C1 segment of cervical spinal cord (tissue), 14 donors: ENCODE measurements at regions not wholly inside any gene's neighbourhood (a gene's known extent, or its start where the extent isn't known, plus 50 kb on each side); places are given as distances from the start of the nearest gene placed in this dataset.

ENCODE experiments used
- DNase-seq, 14 donors: peaks; one replicate each; lab custom pipeline; 2025; lab: John Stamatoyannopoulos, UW

DNA sequence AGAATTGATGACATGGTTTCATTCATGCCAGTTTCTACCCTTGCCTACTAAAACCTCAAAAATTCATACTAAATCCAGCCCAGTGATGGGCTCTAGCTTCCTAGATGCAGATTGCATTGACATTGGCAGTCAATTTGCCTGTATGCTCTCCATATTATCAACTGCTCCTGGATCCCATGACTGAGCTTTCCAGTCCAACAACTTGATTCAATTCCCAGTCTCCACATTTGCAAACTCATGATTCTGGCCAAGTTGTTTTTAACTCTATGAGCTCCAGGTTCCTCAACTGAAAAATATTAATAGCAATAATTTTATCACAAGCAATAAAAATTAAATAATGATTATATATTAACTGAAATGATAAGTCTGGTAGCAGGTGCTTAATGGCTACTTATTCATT lies 51.0 kb upstream of the DSC1 start:
- no peak for DNase-seq

DNA sequence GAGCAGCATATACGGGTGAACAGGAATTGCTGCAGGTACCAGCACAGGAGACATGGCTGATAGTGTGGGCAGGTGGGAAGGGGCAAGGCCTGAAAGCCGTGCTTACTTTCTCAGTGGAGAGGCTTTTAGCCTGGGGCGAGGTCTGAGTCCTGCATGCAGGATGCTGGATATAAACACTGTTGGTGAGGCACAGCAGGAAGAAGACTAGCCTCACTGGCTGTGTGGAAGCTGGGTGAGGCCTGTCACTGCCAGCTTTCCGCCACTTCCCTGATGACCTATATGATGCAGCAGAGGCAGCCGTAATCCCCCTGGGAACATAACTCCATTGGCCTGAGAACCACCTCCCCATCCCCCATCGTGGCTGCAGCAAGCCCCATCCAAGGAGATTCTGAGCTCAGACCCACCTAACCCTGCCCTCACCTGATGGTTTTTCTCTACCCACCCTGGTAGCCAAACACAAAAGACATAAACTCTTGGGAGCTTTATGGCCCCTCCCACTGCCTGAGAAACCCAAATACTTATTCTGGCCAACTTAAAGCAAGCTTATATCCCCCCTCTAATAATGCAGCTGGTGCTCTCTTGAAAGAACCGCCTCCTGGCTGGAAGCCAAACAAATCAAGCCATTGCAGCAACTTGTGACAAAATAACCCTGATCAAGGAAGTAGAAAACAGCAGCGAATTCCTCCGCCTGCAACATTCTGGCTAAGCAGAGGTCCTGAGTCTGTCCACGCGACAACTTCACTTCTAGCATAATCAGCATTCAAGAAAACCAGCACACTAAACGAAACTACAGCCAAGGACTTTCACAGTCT lies 54.6 kb upstream of the DSC1 start:
- DNase-seq, result no peak

DNA sequence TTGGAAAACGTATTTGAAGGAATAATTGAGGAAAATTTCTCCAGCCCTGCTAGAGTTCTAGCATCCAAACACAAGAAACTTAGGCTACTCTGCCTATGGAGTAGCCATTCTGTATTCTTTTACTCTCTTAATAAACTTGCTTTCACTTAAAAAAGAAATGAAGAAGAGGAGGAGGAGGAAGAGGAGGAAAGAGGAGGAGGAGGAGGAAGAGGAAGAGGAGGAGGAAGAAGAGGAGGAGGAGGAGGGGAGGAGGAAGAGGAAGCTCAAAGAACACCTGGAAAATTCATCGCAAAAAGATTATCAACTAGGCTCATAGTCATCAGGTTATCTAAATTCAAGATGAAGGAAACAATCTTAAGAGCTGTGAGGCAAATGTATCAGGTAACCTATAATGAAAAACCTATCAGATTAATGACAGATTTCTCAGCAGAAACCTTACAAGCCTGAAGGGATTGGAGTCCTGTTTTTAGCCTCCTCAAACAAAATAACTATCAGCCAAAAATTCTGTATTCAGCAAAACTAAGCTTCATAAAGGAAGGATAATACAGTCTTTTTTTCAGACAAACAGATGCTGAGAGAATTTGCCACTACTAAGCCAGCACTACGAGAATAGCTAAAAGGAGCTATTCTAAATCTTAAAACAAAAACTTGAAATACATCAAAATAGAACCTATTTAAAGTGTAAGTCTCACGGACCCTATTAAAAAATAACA lies 56.2 kb upstream of the DSC1 start:
- no peak for DNase-seq

DNA sequence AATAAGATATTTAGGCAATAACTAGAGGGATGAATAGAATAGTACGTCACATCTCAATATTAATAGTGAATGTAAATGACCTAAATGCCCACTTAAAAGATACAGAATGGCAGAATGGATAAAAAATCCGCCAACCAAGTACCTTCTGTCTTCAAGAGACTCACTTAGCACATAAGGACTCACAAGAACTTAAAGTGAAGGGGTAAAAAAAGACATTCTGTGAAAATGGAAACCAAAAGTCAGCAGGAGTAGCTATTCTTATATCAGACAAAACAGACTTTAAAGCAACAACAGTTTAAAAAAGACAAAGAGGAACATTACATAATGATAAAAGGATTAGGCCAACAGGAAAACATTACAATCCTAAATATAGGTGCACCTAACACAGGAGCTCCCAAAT lies 56.7 kb upstream of the DSC1 start:
- DNase-seq, result no peak

DNA sequence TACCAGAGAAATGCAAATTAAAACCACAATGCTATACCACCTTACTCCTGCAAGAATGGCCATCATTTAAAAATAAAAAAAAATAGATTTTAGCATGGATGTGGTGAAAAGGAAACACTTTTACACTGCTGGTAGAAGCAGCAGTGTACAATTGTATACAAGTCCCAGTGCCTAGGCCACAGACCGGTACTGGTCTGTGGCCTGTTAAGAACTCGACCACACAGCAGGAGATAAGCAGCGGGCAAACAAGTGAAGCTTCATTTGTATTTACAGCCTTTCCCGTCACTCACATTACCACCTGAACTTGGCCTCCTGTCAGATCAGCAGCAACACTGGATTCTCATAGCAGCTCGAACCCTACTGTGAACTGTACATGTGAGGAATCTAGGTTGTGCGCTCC lies 60.7 kb upstream of the DSC1 start:
- no peak for DNase-seq

DNA sequence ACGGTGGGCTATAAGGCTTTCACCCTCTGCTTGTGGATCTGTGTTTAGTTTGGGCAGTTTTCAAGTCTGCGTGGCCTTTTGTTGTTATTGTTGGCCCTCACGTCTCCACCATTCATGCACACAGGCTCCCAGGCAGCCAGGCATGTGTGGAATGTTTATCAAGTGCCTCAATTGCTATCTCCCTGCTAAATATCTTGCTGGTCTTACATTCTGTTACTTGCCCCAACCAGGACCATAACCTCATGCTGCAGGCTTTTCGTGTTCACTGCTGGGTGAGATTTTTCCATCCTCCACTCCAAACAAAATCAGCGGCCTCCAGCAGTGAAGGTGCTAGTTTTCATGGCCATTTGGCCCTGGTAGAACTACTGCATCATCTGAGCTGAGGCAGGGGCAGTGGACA lies 63.0 kb upstream of the DSC1 start:
- no peak for DNase-seq

DNA sequence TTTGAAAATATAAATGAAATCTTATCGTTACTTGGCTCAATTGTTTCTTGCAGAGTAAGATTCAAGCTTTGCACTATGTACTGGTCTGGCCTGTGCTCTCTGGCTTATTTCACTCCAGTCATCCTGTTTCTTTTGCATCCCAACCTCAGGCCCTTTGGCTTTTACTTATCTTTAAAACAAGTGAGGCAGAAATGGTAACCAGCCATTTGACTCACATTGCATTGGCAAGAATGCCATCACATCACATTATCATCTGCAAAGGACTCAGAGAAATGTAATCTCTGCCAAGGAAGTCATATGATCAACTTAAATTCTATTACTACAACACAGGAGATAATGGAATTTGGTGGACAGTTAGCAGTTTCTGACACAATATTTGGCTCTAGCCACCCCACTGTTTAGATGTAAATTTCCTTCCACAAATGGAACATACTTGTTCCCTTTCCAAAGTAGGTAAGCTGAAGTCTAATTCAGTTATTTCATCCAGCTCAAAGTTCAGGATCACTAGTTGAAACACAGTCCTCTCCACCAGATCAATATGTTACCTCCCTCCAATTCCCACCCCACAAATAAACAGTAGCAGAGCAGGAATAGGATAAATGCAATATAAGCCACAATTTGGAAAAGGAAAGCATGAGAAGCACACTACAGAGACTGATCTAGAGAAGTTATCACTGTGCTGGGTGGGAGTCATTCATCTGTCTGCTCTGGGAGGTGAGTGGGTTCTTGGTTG lies 65.0 kb upstream of the DSC1 start:
- DNase-seq, result no peak

DNA sequence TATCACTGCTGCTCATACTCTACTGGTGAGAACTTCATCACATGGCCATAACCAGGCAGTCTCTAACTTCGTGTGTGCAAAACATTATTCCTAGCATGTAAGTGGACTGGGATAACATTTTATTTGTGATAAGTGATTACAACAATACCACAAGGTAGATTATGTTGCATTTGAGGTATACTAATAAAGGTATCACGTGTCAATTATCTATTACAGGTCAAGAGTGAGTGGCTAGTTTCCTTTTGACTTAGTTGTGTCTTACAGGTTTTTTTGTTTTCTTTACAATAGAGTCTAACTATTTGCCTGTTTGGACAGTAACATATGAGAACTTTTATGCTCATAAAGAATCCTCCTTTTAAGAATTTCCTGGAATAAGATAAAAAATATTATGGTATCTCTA lies 67.2 kb upstream of the DSC1 start:
- DNase-seq, result no peak

DNA sequence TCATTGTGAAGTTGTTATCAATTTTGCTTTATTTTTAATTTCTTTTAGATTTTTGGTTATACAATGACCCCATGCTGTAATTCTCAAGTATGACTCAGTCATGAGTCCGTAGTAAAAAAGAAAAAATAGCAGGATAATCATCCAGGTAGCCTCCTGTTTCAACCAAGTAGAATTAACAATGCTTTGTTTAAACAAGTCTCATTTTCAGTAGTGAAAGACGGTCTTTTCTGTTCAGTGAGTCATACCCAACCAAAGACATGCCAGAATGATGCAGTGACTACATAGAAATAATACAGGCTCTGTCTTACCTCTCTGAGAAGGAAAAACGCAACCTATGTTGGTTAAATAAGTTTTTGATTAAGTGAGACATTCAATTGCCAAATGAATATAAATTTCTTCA lies 67.8 kb upstream of the DSC1 start:
- no peak for DNase-seq

DNA sequence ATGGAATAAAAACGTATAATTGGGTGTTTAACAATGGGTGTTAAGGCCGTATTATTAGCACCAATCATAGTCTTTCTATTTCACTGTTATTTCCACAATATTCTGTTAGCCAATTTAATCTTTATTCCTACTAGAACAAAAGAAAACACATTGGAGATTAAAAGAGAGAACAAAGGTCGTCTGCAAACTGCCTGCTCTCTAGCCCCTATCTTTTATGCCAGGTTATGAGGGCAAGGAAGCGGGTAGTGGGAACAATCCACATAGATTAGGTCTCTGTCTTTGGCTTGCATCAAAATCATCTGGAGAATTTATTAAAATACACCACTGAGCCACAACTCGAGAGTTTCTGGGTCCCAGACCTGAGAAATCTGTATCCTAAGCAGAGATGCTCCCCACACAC lies 69.4 kb upstream of the DSC1 start:
- DNase-seq, result no peak

DNA sequence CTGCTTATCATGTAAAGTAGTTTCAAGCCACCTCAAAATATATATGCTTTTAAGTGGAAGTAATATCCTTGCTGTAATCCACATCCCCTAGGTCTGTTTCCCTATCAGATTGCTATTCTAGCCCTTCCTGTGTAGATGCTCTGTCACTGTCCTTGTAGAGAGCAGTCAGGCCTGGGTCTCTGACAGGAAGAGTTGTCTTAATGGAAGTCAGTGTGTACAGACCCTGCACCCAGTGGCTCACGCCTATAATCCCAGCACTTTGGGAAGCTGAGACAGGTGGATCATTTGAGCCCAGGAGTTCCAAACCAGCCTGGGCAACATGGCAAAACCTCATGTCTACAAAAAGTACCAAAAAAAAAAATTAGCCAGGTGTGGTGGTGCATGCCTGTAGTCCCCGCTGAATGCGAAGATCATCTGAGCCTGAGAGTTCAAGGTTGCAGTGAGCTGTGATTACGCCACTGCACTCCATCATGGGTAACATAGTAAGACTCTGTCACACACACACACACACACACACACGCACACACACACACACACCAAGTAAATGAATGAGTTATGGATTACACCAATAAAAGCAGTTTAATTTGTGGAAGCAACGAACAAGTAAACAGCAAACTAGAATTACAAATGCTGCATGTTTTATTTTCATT lies 70.2 kb upstream of the DSC1 start:
- DNase-seq, result no peak

DNA sequence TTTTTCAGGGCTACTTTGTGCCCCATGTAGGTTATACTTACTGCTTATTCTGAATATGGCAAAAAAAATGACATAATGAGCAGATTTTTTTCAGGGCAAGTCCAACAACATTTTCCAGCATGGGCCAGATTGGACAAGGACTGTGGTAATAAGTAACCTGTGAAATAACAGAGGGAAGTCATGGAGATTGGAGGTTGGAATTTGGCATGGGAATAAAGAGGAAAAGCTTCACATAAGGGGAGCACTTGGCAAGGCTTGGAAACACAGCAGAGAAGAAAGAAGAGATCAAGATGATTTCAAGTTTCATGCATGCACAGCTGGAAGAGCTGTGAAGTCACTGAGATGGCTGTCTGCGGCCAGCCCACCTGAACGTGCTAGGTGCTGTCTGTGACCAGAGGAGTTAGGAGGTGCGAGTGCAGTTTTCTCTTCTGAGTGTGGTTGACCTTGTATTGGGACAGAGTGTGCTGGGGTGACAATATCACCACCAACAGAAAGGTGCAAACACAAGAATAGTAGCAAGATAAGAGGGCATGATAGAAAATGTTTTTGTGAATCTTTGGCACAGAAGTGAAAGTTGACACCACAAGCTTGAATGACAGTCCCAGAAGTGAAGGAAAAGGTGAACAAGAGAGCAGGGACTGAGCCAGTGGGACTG lies 71.1 kb upstream of the DSC1 start:
- DNase-seq, result no peak

DNA sequence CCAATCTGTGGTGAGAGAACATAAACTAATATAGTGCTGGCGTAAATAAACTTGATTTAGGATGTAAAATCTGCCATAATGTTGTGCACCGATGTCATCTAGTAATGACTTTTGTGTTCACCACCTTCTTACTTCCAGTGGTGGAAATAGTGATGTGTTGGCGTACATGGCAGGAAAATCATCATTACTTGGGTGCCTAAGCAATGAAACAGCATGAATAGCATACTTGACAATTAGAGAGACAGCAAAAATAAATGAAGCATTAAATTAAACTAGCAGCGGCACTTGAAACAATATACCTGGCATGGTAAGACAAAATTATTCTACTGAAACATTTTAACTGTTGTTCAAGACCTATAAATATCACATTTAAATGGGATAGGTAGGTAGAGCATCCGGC lies 73.2 kb upstream of the DSC1 start:
- DNase-seq, result no peak

DNA sequence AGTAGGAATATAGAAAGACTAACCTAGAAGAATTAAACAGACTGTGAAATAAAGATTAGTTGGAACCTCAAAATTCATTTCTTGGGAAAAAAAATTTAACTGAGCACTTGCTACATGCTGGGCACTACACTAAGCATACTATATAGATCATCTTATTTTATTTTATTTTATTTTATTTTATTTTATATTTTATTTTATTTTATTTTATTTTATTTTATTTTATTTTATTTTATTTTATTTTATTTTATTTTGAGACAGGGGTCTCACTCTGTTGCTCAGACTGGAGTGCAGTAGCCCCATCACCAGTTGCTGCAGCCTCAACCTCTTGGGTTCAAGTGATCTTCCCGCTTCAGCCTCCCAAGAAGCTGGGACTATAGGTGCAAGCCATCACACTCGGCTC lies 74.5 kb upstream of the DSC1 start:
- DNase-seq, result no peak

DNA sequence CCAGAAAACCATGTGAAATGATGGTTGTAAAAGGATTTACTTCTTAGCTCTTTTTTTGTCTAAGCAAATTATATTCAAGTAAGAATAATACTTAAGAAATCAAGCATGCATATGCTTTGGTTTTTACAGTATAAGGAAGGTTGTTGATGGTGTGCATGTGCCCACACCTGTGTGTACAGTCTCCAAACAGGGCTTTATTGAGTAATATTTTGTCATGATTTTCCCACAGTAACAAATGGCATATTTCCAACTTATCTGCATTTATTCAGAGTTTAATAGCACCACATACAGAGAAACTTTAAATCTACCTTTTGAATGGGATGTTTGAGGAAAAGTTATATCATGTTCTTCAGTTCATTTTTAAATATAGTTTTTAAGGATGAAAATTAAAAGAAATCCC lies 76.5 kb upstream of the DSG1 start:
- DNase-seq, result no peak

DNA sequence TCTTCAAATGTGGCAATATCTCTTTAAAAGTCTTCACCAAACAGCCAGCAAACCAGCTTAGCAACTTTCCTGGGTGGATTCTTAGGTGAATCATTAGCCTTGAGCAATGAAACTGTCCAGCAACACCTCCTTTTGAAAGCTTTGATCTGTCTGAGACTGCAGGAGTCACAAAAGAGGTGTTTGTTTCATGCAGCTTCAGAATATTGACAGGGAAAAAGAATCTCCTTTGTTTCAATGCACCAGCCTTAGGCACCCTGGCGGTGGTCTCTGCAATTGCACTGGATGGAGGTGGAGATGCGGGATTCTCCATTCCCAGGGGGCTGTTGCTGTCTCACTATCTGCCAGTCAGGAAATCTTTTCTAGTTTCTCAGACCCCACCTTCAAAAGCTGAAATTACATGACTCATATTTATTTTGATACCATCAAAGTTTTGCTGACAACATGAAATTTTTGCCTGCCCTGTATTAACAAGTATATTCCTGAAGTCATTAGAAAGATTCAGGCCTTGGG lies 76.0 kb upstream of the DSG1 start:
- DNase-seq, result no peak

DNA sequence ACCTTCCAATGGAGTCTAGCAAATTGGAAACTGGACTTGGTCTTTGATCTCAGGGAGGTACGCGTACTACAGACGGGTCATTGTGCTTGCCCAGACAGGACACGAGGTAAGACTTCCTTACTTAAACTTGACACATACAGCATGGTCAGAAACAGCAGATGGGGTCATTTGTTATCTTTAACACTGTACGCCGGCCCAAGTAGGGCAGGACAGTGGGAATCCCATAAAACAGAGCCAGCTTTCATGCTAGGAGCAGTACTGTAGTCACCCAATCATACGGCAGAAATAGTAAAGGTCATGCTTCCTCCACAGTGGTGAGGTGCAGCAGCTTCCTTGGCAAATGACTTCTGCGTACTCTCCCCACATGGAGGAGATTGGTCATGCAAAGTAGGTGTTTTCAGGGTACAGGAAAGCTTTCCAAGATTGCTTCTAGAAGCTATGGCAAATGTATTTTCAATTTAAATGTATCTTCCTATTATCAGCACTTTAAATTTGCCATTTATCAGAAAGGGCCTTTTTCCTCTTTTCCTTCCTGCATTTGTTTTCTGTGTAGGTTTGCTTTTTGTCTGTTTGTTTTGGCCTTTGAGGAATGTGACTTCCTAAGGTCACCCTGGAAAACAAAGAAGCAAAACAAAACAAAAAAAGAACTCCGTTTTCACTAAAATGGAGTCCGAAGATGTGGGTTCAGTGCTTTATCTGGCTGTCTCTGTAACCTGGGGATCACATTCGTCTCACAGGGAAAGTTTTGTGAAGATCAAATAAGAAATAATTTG lies 74.0 kb upstream of the DSG1 start:
- DNase-seq, result no peak

DNA sequence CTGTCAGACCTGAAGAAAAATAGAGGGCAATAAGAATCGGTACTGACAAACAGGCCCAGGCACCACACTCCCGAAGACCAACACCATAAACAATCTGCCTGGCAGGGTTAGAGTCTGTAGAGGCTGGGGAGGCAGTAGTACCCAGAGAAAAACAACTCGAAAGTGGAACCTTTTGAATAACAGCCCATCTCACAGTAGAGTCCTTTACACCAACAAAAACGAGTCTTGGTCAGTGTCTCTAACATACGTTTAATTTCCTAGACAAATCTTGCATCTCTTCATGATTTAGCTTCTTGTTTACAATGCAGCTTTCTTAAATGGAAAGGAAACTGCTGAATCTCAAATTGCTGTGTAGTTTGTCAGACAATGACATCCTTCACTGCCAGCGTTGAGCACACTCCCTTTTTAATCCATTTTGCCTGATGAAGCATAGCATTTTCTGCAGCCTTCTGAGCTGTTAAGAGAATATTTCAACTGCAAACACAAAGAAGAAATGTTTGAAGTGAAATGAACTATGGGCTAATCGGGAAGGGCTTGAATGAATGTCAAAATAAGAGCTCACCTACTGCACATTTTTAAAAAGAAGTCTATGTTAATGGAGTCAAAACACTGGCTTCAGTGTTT lies 73.1 kb upstream of the DSG1 start:
- DNase-seq, result no peak

DNA sequence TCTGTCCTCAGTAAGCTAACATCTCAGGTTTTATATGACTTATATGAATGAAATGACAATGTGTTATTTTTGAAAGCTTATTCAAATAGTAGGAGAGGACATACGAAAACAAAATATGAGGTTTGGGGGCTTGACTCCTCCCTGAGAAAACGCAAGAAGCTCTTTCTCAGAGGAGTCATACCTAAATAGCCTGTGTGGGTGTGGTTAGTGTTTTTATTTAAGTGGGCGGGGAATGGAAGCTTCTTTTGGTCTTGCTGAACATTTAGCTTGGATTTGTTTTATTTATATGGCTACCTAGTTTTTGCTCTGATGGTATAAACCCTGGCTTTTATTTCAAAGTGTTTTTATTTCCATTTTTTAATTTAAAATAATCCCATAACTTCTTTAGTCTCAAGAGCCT lies 72.1 kb upstream of the DSG1 start:
- no peak for DNase-seq

DNA sequence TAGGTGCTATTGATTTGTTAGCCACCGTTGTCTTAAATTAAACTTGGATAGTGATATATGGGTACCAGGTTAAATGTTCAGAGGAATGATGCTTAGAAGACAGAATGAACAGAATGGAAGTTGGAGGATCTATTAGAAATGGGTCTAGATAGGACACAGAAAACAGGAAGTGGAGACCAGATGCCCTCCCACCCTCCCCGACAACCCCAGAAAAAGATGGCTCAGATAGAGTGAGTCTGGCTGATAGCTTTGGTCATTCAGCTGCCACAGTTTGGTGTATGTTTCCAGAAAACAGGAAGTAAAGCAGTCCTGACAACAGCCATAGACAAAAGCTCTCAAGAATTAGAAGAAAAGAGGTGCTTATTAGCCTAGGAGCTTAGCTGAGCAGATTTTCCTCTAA lies 71.5 kb upstream of the DSG1 start:
- no peak for DNase-seq
